ENCODE measurements at regions not wholly inside any gene's neighbourhood (a gene's known extent, or its start where the extent isn't known, plus 50 kb on each side); places are given as distances from the start of the nearest gene placed in this dataset.

GRCh38 chr6:67887747-67888545 lies 747.1 kb upstream of the ADGRB3 start:
- TF ChIP-seq POLR2AphosphoS5 (IDR thresholded peaks at IDR 0.05) (no peak), EP300 (IDR thresholded peaks at IDR 0.05; ENCODE audit: low read depth) (no peak)
